ENCODE measurements at regions not wholly inside any gene's neighbourhood (a gene's known extent, or its start where the extent isn't known, plus 50 kb on each side); places are given as distances from the start of the nearest gene placed in this dataset.

DNA sequence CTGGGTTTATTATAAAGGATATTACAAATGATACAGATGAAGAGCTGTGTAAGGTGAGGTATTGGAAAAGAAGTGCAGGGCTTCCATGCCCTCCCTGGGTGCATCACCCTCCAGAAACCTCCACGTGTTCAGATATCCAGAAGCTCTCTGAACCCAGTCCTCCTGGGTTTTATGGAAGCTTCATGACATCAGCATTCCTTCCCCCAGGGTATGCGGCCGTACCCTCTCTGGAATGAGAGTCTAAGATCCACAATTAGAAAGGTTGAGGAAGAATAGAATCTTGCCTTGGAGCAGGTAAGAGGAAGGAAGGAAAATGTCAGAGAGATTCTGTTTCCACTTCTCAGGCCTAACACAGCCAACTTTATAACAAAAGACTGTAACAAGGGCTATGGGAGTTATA, 208.2 kb upstream of the DCC start:
- Histone ChIP-seq H3K27ac (replicated peaks) (no peak overlapping the region), H3K4me3 (replicated peaks; ENCODE audit: insufficient read depth, low read length) (no peak overlapping the region), H3K27me3 (ENCODE audit: insufficient read depth, poor library complexity, severe bottlenecking) (no peaks in the 10 kb centered on the region)
- TF ChIP-seq, protein P1, sequence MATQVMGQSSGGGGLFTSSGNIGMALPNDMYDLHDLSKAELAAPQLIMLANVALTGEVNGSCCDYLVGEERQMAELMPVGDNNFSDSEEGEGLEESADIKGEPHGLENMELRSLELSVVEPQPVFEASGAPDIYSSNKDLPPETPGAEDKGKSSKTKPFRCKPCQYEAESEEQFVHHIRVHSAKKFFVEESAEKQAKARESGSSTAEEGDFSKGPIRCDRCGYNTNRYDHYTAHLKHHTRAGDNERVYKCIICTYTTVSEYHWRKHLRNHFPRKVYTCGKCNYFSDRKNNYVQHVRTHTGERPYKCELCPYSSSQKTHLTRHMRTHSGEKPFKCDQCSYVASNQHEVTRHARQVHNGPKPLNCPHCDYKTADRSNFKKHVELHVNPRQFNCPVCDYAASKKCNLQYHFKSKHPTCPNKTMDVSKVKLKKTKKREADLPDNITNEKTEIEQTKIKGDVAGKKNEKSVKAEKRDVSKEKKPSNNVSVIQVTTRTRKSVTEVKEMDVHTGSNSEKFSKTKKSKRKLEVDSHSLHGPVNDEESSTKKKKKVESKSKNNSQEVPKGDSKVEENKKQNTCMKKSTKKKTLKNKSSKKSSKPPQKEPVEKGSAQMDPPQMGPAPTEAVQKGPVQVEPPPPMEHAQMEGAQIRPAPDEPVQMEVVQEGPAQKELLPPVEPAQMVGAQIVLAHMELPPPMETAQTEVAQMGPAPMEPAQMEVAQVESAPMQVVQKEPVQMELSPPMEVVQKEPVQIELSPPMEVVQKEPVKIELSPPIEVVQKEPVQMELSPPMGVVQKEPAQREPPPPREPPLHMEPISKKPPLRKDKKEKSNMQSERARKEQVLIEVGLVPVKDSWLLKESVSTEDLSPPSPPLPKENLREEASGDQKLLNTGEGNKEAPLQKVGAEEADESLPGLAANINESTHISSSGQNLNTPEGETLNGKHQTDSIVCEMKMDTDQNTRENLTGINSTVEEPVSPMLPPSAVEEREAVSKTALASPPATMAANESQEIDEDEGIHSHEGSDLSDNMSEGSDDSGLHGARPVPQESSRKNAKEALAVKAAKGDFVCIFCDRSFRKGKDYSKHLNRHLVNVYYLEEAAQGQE (IDR thresholded peaks at IDR 0.05; ENCODE audit: insufficient replicate concordance, low read depth) = no peak
- no peak for TF ChIP-seq POLR2AphosphoS5 (IDR thresholded peaks at IDR 0.05; ENCODE audit: low read depth)
- TF ChIP-seq, protein P2, sequence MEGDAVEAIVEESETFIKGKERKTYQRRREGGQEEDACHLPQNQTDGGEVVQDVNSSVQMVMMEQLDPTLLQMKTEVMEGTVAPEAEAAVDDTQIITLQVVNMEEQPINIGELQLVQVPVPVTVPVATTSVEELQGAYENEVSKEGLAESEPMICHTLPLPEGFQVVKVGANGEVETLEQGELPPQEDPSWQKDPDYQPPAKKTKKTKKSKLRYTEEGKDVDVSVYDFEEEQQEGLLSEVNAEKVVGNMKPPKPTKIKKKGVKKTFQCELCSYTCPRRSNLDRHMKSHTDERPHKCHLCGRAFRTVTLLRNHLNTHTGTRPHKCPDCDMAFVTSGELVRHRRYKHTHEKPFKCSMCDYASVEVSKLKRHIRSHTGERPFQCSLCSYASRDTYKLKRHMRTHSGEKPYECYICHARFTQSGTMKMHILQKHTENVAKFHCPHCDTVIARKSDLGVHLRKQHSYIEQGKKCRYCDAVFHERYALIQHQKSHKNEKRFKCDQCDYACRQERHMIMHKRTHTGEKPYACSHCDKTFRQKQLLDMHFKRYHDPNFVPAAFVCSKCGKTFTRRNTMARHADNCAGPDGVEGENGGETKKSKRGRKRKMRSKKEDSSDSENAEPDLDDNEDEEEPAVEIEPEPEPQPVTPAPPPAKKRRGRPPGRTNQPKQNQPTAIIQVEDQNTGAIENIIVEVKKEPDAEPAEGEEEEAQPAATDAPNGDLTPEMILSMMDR (IDR thresholded peaks at IDR 0.05; ENCODE audit: insufficient read depth, low read length) = no peak
- no peak for TF ChIP-seq GABPA (IDR thresholded peaks at IDR 0.05; ENCODE audit: low read depth)
- no peak for TF ChIP-seq SPI1 (IDR thresholded peaks at IDR 0.05; ENCODE audit: borderline replicate concordance, low read depth)
- no peak for DNase-seq (ENCODE audit: low read depth in 1 of 2, low spot score in 1 of 2)

DNA sequence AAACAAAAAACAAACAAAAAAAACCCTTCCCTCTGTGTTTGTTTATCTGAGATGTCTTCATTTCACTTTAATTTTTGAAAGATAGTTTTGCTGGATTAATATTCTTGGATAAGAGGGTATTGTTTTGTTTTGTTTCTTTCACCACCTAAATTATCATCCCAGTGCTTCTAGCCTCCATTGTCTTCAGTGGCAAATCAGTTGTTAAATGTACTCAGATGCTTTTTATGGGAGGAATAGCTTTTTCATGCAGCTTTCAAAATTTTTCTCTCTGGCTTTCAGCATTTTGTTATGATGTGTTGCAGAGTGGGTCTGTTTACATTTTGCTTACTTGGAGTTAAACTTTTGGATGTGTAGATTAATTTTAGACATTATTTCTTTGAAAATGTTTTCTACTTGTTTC, 203.5 kb upstream of the DCC start:
- DNase-seq (ENCODE audit: low read depth in 1 of 2, low spot score in 1 of 2) = no peak
- H3K27me3 ChIP-seq (ENCODE audit: insufficient read depth, poor library complexity, severe bottlenecking) = no peaks in the 10 kb centered on the region
- no peak overlapping the region for H3K27ac ChIP-seq (replicated peaks)
- TF ChIP-seq SPI1 (IDR thresholded peaks at IDR 0.05; ENCODE audit: borderline replicate concordance, low read depth) = no peak
- TF ChIP-seq GABPA (IDR thresholded peaks at IDR 0.05; ENCODE audit: low read depth) = no peak
- no peak for TF ChIP-seq POLR2AphosphoS5 (IDR thresholded peaks at IDR 0.05; ENCODE audit: low read depth)
- TF ChIP-seq, protein P1 (IDR thresholded peaks at IDR 0.05; ENCODE audit: insufficient replicate concordance, low read depth) = no peak
- TF ChIP-seq, protein P2 (IDR thresholded peaks at IDR 0.05; ENCODE audit: insufficient read depth, low read length) = no peak
- no peak overlapping the region for H3K4me3 ChIP-seq (replicated peaks; ENCODE audit: insufficient read depth, low read length)

- TF ChIP-seq POLR2AphosphoS5 (IDR thresholded peaks at IDR 0.05; ENCODE audit: low read depth) = no peak
- no peak for TF ChIP-seq SPI1 (IDR thresholded peaks at IDR 0.05; ENCODE audit: borderline replicate concordance, low read depth)
- TF ChIP-seq GABPA (IDR thresholded peaks at IDR 0.05; ENCODE audit: low read depth) = no peak
- TF ChIP-seq, protein P1 (IDR thresholded peaks at IDR 0.05; ENCODE audit: insufficient replicate concordance, low read depth) = no peak
- TF ChIP-seq, protein P2 (IDR thresholded peaks at IDR 0.05; ENCODE audit: insufficient read depth, low read length) = no peak
- H3K27me3 ChIP-seq (ENCODE audit: insufficient read depth, poor library complexity, severe bottlenecking) = no peaks in the 10 kb centered on the region
- DNase-seq (ENCODE audit: low read depth in 1 of 2, low spot score in 1 of 2) = no peak
- H3K4me3 ChIP-seq (replicated peaks; ENCODE audit: insufficient read depth, low read length) = no peak overlapping the region
- no peak overlapping the region for H3K27ac ChIP-seq (replicated peaks)
Measured at GRCh38 chr18:52140986-52141385, 199.0 kb upstream of the DCC start.

All from HL-60 (cell line).